ENCODE measurements at regions not wholly inside any gene's neighbourhood (a gene's known extent, or its start where the extent isn't known, plus 50 kb on each side); places are given as distances from the start of the nearest gene placed in this dataset.

GRCh38 chr5:136538534-136538933 lies 173.2 kb upstream of the TRPC7 start:
- WGBS, 2 donors: 74% methylated on average over 2 of the region's 2 CpGs
- H3K4me1 ChIP-seq: no peaks in the 10 kb centered on the region
- no peak for TF ChIP-seq CTCF (IDR thresholded peaks at IDR 0.05)
- no peak for TF ChIP-seq EP300 (IDR thresholded peaks at IDR 0.05)
- no peak for TF ChIP-seq POLR2A (IDR thresholded peaks at IDR 0.05)
- H3K27me3 ChIP-seq: no peaks in the 10 kb centered on the region
- no peaks in the 10 kb centered on the region for H3K9me3 ChIP-seq
- no peak overlapping the region for H3K27ac ChIP-seq
- DNase-seq (ENCODE audit: low spot score in 2 of 2): no peak
- no peaks in the 10 kb centered on the region for H3K36me3 ChIP-seq
- no peak overlapping the region for H3K4me3 ChIP-seq

- Histone ChIP-seq H3K4me3 (no peak overlapping the region), H3K36me3 (no peaks in the 10 kb centered on the region), H3K27ac (no peak overlapping the region), H3K4me1 (no peaks in the 10 kb centered on the region), H3K27me3 (no peaks in the 10 kb centered on the region), H3K9me3 (no peaks in the 10 kb centered on the region)
- no peak for TF ChIP-seq CTCF (IDR thresholded peaks at IDR 0.05)
- no peak for TF ChIP-seq POLR2A (IDR thresholded peaks at IDR 0.05)
- TF ChIP-seq EP300 (IDR thresholded peaks at IDR 0.05): no peak
- DNase-seq (ENCODE audit: low spot score in 2 of 2): no peak
These were observed 163.7 kb upstream of the TRPC7 start for GRCh38 chr5:136529081-136529480.

DNA sequence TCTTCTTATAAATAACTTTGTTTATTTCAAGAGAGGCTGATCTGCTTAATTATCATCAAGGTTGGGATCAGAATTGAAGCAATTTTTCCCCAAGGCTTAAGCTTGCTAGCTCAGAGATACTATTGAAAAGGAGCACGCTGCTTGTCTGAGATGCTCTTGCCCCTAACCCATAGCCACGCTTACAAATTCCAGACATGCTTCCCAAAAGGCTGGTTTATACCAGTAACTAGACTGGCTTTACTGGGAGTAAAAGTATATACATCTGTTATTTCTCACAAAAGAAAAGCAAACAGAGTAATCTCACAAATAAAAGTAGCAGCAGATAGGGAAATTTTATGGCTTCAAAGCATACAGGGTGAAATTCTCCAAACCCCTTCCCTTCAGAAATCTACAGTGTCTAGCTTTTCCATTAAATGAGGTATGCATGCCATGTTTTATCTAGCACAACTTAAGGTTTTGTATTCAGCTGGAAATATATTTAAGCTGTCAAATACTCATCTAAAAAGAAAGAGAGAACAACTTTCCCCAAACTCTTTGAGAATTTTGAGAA lies 163.2 kb upstream of the TRPC7 start:
- WGBS, 2 donors: 77 to 80% methylated on average over 2 of the region's 2 CpGs
- no peak overlapping the region for H3K27ac ChIP-seq

DNA sequence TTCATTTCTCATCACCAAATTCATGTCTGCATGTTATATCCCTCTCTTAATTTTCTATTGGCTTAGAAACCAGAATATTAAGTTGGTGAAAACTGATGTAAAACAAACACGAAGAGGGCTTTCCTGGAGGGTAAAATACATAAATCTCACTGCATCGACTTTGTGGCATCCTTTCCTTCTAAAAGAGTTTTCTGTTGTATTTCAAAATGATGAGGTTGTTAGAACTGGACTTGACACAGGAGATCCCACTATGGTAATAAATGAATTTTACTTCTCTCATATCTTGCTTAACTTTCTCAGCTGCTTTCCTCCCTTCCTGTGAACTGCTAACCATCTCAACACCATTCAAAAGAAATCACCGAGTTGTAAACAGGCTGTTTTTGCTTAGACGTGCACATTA lies 162.0 kb upstream of the TRPC7 start:
- DNase-seq (ENCODE audit: low spot score in 2 of 2): no peak
- no peak overlapping the region for H3K27ac ChIP-seq
- no peaks in the 10 kb centered on the region for H3K36me3 ChIP-seq
- H3K27me3 ChIP-seq: no peaks in the 10 kb centered on the region
- H3K4me1 ChIP-seq: no peaks in the 10 kb centered on the region
- TF ChIP-seq EP300 (IDR thresholded peaks at IDR 0.05): no peak
- TF ChIP-seq CTCF (IDR thresholded peaks at IDR 0.05): no peak
- no peak for TF ChIP-seq POLR2A (IDR thresholded peaks at IDR 0.05)
- WGBS, 2 donors: 62 to 73% methylated on average over 4 of the region's 4 CpGs
- H3K4me3 ChIP-seq: no peak overlapping the region
- H3K9me3 ChIP-seq: no peaks in the 10 kb centered on the region

More for the DNA sequence above, 163.2 kb upstream of the TRPC7 start:
- H3K36me3 ChIP-seq: no peaks in the 10 kb centered on the region
- no peak overlapping the region for H3K4me3 ChIP-seq
- no peaks in the 10 kb centered on the region for H3K4me1 ChIP-seq
- DNase-seq (ENCODE audit: low spot score in 2 of 2): no peak
- no peaks in the 10 kb centered on the region for H3K27me3 ChIP-seq
- no peak for TF ChIP-seq CTCF (IDR thresholded peaks at IDR 0.05)
- TF ChIP-seq POLR2A (IDR thresholded peaks at IDR 0.05): no peak
- TF ChIP-seq EP300 (IDR thresholded peaks at IDR 0.05): no peak
- no peaks in the 10 kb centered on the region for H3K9me3 ChIP-seq

GRCh38 chr5:136526791-136527190 lies 161.4 kb upstream of the TRPC7 start:
- no peak overlapping the region for H3K27ac ChIP-seq
- H3K27me3 ChIP-seq: no peaks in the 10 kb centered on the region
- TF ChIP-seq POLR2A (IDR thresholded peaks at IDR 0.05): no peak
- TF ChIP-seq EP300 (IDR thresholded peaks at IDR 0.05): no peak
- no peak for TF ChIP-seq CTCF (IDR thresholded peaks at IDR 0.05)
- DNase-seq (ENCODE audit: low spot score in 2 of 2): no peak
- H3K4me1 ChIP-seq: no peaks in the 10 kb centered on the region
- H3K9me3 ChIP-seq: no peaks in the 10 kb centered on the region
- no peak overlapping the region for H3K4me3 ChIP-seq
- 55 to 67% methylated on average over 5 of the region's 5 CpGs for WGBS, 2 donors
- H3K36me3 ChIP-seq: no peaks in the 10 kb centered on the region

Data from tibial nerve (tissue), 4 donors.